HG02678 (cell line): ENCODE measurements at regions not wholly inside any gene's neighbourhood (a gene's known extent, or its start where the extent isn't known, plus 50 kb on each side); places are given as distances from the start of the nearest gene placed in this dataset.

Source experiments
- ATAC-seq: cut with Tn5 transposase; IDR thresholded peaks from one replicate; pipeline ENCODE4 v1.9.1; 2021; ENCODE audit warnings: mild to moderate bottlenecking, moderate library complexity; ENCODE audit not compliant: unreplicated experiment

DNA sequence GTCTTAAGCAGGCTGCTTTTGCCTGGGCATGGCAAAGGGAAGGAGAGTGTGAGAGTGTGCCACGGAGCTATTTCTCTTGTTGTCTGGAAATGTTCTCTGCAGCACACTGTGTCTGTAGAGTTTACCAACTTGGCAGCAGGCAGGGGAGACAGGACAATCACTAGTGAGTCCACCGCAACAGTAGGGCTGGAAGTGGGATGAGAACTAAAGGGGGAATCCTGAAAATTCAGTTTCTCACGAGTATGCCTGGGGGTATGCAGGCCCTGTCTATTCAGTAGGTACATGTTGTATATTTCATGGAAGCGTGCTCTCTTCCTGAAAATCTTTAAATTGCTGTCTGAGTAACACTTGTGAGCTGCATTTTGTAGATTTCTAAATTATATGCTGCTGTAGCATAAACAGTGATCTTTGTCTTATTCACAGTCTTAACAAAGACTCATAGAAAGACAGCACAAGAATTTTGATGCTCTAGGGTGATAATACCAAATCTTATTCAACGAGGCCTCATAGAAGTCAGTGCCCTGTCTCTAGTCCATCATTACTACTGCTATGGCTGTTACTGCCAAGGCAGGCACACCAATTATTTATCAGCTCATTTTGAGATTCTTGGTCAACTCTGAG, 200.4 kb upstream of the LEF1 start:
- ATAC-seq, result no peak

GRCh38 chr4:108367751-108368150, 199.0 kb upstream of the LEF1 start:
- no peak for ATAC-seq

- ATAC-seq, result no peak
These were observed 198.0 kb upstream of the LEF1 start for GRCh38 chr4:108366716-108367115.

- ATAC-seq, result no peak
These were observed 196.8 kb upstream of the LEF1 start for GRCh38 chr4:108365551-108365950.

GRCh38 chr4:108361886-108362285, 193.2 kb upstream of the LEF1 start:
- no peak for ATAC-seq

DNA sequence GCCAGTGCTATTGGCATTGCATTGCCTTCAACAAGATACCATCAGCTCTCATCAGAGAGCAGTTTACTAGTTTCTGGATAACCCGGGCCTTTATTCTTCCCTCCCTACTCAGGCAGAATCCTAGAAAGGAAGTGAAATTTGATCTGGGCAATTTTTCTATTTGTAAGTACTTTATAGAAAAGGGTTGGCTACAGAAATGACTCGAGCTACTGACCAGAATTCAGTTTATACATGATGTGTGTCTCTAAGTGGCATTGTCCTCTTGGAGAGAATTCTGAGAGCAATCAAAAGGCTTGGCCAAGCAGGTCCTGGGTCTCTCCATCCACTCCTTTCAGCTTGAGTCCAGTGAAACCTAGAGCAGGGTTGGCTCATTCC, 192.7 kb upstream of the LEF1 start:
- no peak for ATAC-seq

- ATAC-seq, result no peak
These were observed 192.2 kb upstream of the LEF1 start for GRCh38 chr4:108360754-108361445.

DNA sequence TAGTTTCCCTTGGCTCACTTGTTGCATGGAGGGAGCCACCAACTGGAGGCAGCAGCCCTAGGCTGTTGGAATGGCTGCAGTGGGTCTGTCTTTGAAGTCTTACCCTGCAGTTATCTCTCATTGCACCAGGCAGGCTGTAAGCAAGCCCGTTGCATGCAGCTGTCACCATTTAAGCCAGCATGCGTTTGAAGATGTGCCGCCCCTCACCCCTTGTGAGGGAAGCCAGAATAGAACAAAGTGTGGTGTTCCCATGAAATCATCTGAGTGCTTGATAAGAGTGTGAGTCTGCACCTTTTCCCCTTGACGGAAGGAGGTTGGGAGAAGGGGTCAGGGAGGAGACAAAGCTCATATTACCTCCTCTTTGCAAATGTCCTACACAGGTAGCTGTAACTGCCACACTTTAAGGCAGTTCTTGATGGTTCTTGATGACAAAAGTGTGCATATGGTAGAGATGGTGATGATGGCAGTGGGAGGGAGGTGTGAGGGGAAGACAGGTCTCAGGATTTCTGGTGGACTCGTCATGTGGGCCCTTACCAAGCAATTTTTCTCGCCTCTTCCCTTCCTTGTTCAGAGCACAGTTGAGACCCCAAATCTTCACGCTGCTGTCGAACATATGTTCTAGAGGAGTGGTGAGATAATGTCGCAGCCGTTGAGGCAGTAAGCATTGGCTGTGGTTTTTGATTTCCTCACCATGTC, 191.4 kb upstream of the LEF1 start:
- no peak for ATAC-seq

GRCh38 chr4:108359130-108359985, 190.6 kb upstream of the LEF1 start:
- ATAC-seq, result peak; percentile 69

GRCh38 chr4:108355902-108356535, 187.3 kb upstream of the LEF1 start:
- ATAC-seq, result no peak

- ATAC-seq, result no peak
These were observed 186.6 kb upstream of the LEF1 start for GRCh38 chr4:108355186-108355901.

- ATAC-seq, result no peak
These were observed 184.1 kb upstream of the LEF1 start for GRCh38 chr4:108352664-108353308.

DNA sequence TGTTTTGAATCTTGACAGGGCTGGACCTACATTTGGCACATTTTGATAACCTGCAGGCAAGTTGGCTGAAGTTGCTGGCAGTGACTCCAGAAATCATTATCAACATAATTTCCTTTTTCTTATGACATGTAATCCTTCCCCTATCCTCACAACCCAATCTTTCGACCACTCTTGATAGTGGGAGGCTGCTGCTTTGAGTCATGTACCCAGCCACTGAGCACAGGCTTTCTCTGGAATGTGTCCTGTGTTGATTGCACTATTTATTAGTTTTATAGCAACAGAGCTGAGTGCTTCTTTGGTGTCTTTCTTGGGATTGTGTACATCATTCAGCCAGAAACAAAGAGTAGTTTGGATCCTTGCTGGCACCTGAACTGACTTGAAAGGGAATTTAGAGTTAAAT, 183.1 kb upstream of the LEF1 start:
- ATAC-seq, result no peak

DNA sequence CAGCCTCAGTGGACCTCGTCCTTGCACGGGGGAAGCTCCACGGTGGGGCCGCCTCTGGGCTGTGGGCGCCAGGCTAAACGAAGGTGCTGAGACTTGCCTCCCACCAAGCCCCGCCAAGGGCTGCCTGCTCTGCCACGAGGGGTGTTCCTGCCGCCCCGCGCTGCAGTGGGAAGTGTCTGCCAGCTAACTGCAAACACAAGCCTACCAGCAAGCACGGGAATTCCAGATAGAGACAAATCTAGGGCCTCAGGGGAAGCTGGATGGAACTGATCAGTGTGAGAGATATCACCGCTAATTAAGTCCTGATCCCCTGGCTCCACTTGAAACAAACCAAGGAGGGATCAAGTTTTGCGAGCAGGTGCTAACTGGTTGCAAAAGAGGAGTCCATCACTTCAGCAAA, 181.6 kb upstream of the LEF1 start:
- no peak for ATAC-seq

- no peak for ATAC-seq
These were observed 178.1 kb upstream of the LEF1 start for GRCh38 chr4:108346818-108347210.

DNA sequence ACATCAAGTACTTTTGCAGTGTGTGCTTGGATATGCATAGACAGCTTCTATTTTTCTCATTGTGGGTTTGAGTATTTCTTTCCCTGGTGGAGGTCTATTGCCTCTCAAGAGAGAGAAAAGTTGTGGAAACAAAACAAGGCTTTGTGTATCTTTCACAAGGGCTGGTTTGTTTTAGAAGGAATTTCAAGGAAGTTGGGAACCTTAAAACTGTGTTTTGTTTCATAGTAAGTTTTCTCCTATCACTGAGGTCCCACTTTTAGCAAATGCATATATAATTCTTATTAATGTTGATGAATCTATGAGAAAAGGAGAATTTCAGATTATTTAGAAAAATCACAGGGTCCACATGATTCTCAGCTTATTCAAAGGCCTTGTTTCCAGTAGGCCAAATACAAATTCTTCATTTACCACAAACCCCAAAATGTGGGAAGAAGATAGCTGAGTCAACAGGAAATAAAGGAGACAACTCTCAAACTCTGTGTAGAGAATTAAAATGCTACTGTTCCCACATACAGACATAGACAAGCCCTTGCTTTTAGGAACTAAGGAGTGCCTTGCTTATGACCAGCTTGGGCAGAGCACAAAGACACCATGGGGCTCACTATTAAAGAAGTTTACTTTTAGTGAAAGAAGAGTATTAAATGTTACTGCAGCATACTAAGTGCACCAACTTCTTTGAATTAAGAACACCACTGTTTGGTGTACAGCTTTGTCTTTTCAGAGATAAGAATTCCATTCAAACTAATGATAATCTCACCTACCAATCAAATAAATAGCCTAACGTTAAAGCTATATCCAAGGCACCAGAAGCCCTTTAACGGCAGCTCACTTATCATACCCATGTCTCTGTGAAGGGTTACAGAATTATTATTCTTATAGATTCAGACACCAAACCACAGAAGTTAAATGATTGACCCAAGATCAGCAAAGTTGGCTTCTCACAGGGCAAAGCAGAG, 177.4 kb upstream of the LEF1 start:
- no peak for ATAC-seq

GRCh38 chr4:108342325-108342970, 173.7 kb upstream of the LEF1 start:
- no peak for ATAC-seq

DNA sequence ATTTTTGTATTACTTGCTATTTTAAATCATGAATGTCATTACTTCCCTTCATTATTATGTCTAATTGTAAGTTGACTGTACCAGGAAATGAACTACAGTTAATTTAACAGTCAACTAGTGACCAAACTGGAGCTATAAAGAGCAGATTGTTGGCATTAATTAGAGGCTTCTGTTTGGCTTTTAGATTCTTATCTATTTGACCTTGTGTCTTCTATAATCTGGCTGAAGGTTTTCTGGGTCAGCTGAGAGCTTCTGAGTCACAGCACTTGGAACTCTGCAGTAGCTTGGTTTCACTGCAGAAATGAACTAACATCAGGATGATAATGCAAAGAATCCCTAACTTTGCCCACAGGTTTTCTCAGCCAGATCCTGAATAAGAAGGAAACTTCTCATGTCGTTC, 169.2 kb upstream of the LEF1 start:
- ATAC-seq, result no peak
